ENCODE measurements at regions not wholly inside any gene's neighbourhood (a gene's known extent, or its start where the extent isn't known, plus 50 kb on each side); places are given as distances from the start of the nearest gene placed in this dataset.

GRCh38 chr1:203937678-203938330 lies 76.4 kb downstream of the SNRPE start:
- H2AFZ ChIP-seq (ENCODE audit: low read length), result no peak overlapping the region
- no peaks in the 10 kb centered on the region for H3K9me2 ChIP-seq (replicated peaks; ENCODE audit: insufficient read depth, low read length)
- no peak for DNase-seq
- H3K27me3 ChIP-seq (ENCODE audit: low read length), result no peaks in the 10 kb centered on the region
- H3K9me3 ChIP-seq (ENCODE audit: low read length), result no peaks in the 10 kb centered on the region
- no peaks in the 10 kb centered on the region for H3K36me3 ChIP-seq (ENCODE audit: insufficient read depth, low read length)
- H3K27ac ChIP-seq (ENCODE audit: low read length), result no peak overlapping the region
- no peak overlapping the region for H3K4me2 ChIP-seq (ENCODE audit: low read depth, low read length, poor library complexity, severe bottlenecking)
- no peak overlapping the region for H3K4me3 ChIP-seq (ENCODE audit: low read length)
- H4K20me1 ChIP-seq (ENCODE audit: insufficient read depth, low read depth, low read length), result no peaks in the 10 kb centered on the region
- H3K9ac ChIP-seq (ENCODE audit: low read length), result no peak overlapping the region
- H3K4me1 ChIP-seq (ENCODE audit: low read length), result no peaks in the 10 kb centered on the region
- H3K79me2 ChIP-seq (ENCODE audit: low read length), result no peaks in the 10 kb centered on the region

GRCh38 chr1:203944651-203945404 lies 83.4 kb downstream of the SNRPE start:
- no peaks in the 10 kb centered on the region for H4K20me1 ChIP-seq (ENCODE audit: insufficient read depth, low read depth, low read length)
- no peak overlapping the region for H3K4me2 ChIP-seq (ENCODE audit: low read depth, low read length, poor library complexity, severe bottlenecking)

GRCh38 chr1:203954293-203954692 lies 92.9 kb downstream of the SNRPE start:
- H3K9me2 ChIP-seq (replicated peaks; ENCODE audit: insufficient read depth, low read length), result 0 out of 2 replicates have a peak, but pooled peaks cover 2% of the 10 kb centered on the region
- no peak for DNase-seq

More at GRCh38 chr1:203944651-203945404, 83.4 kb downstream of the SNRPE start:
- no peak overlapping the region for H3K4me3 ChIP-seq (ENCODE audit: low read length)
- H3K9me2 ChIP-seq (replicated peaks; ENCODE audit: insufficient read depth, low read length), result no peaks in the 10 kb centered on the region
- H3K4me1 ChIP-seq (ENCODE audit: low read length), result no peaks in the 10 kb centered on the region
- DNase-seq, result no peak
- no peaks in the 10 kb centered on the region for H3K79me2 ChIP-seq (ENCODE audit: low read length)
- no peaks in the 10 kb centered on the region for H3K36me3 ChIP-seq (ENCODE audit: insufficient read depth, low read length)
- no peaks in the 10 kb centered on the region for H3K27me3 ChIP-seq (ENCODE audit: low read length)
- H3K9me3 ChIP-seq (ENCODE audit: low read length), result no peaks in the 10 kb centered on the region
- H3K27ac ChIP-seq (ENCODE audit: low read length), result no peak overlapping the region
- H3K9ac ChIP-seq (ENCODE audit: low read length), result no peak overlapping the region
- H2AFZ ChIP-seq (ENCODE audit: low read length), result no peak overlapping the region

GRCh38 chr1:203954788-203955552 lies 93.6 kb downstream of the SNRPE start:
- H4K20me1 ChIP-seq (ENCODE audit: insufficient read depth, low read depth, low read length), result no peaks in the 10 kb centered on the region
- H3K4me1 ChIP-seq (ENCODE audit: low read length), result no peaks in the 10 kb centered on the region
- 0 out of 2 replicates have a peak, but pooled peaks cover 2% of the 10 kb centered on the region for H3K9me2 ChIP-seq (replicated peaks; ENCODE audit: insufficient read depth, low read length)
- no peaks in the 10 kb centered on the region for H3K36me3 ChIP-seq (ENCODE audit: insufficient read depth, low read length)
- H3K9ac ChIP-seq (ENCODE audit: low read length), result no peak overlapping the region
- no peaks in the 10 kb centered on the region for H3K9me3 ChIP-seq (ENCODE audit: low read length)
- no peak overlapping the region for H3K27ac ChIP-seq (ENCODE audit: low read length)
- no peak overlapping the region for H2AFZ ChIP-seq (ENCODE audit: low read length)
- H3K79me2 ChIP-seq (ENCODE audit: low read length), result no peaks in the 10 kb centered on the region
- H3K27me3 ChIP-seq (ENCODE audit: low read length), result no peaks in the 10 kb centered on the region
- H3K4me3 ChIP-seq (ENCODE audit: low read length), result no peak overlapping the region
- no peak overlapping the region for H3K4me2 ChIP-seq (ENCODE audit: low read depth, low read length, poor library complexity, severe bottlenecking)
- no peak for DNase-seq

More at GRCh38 chr1:203954293-203954692, 92.9 kb downstream of the SNRPE start:
- Histone ChIP-seq H3K36me3 (ENCODE audit: insufficient read depth, low read length) (no peaks in the 10 kb centered on the region), H3K4me1 (ENCODE audit: low read length) (no peaks in the 10 kb centered on the region), H3K27me3 (ENCODE audit: low read length) (no peaks in the 10 kb centered on the region), H3K27ac (ENCODE audit: low read length) (no peak overlapping the region), H2AFZ (ENCODE audit: low read length) (no peak overlapping the region), H3K79me2 (ENCODE audit: low read length) (no peaks in the 10 kb centered on the region), H3K9ac (ENCODE audit: low read length) (no peak overlapping the region), H4K20me1 (ENCODE audit: insufficient read depth, low read depth, low read length) (no peaks in the 10 kb centered on the region), H3K4me3 (ENCODE audit: low read length) (no peak overlapping the region), H3K4me2 (ENCODE audit: low read depth, low read length, poor library complexity, severe bottlenecking) (no peak overlapping the region), H3K9me3 (ENCODE audit: low read length) (no peaks in the 10 kb centered on the region)

- no peak for DNase-seq
- no peaks in the 10 kb centered on the region for H3K36me3 ChIP-seq (ENCODE audit: insufficient read depth, low read length)
- H3K9ac ChIP-seq (ENCODE audit: low read length), result no peak overlapping the region
- H3K27me3 ChIP-seq (ENCODE audit: low read length), result no peaks in the 10 kb centered on the region
- H3K9me2 ChIP-seq (replicated peaks; ENCODE audit: insufficient read depth, low read length), result no peaks in the 10 kb centered on the region
- H4K20me1 ChIP-seq (ENCODE audit: insufficient read depth, low read depth, low read length), result no peaks in the 10 kb centered on the region
- H3K4me2 ChIP-seq (ENCODE audit: low read depth, low read length, poor library complexity, severe bottlenecking), result no peak overlapping the region
- no peak overlapping the region for H3K27ac ChIP-seq (ENCODE audit: low read length)
- no peak overlapping the region for H2AFZ ChIP-seq (ENCODE audit: low read length)
- no peak overlapping the region for H3K4me3 ChIP-seq (ENCODE audit: low read length)
- H3K79me2 ChIP-seq (ENCODE audit: low read length), result no peaks in the 10 kb centered on the region
- H3K9me3 ChIP-seq (ENCODE audit: low read length), result peaks cover 11% of the 10 kb centered on the region; the same call in 1 of the 2 replicates
- H3K4me1 ChIP-seq (ENCODE audit: low read length), result no peaks in the 10 kb centered on the region
Measured at GRCh38 chr1:203968761-203969160, 104.2 kb upstream of the SOX13 start.

- Histone ChIP-seq H3K9me3 (ENCODE audit: low read length) (peaks cover 11% of the 10 kb centered on the region; the same call in 1 of the 2 replicates), H3K4me2 (ENCODE audit: low read depth, low read length, poor library complexity, severe bottlenecking) (no peak overlapping the region), H3K9me2 (replicated peaks; ENCODE audit: insufficient read depth, low read length) (no peaks in the 10 kb centered on the region), H3K27me3 (ENCODE audit: low read length) (no peaks in the 10 kb centered on the region), H3K4me1 (ENCODE audit: low read length) (no peaks in the 10 kb centered on the region), H2AFZ (ENCODE audit: low read length) (no peak overlapping the region), H3K27ac (ENCODE audit: low read length) (no peak overlapping the region), H3K79me2 (ENCODE audit: low read length) (no peaks in the 10 kb centered on the region), H3K4me3 (ENCODE audit: low read length) (no peak overlapping the region), H3K9ac (ENCODE audit: low read length) (no peak overlapping the region), H3K36me3 (ENCODE audit: insufficient read depth, low read length) (no peaks in the 10 kb centered on the region), H4K20me1 (ENCODE audit: insufficient read depth, low read depth, low read length) (no peaks in the 10 kb centered on the region)
- DNase-seq, result no peak
Measured at GRCh38 chr1:203969846-203970245, 103.1 kb upstream of the SOX13 start.

- no peak overlapping the region for H2AFZ ChIP-seq (ENCODE audit: low read length)
- DNase-seq, result no peak
- H3K27me3 ChIP-seq (ENCODE audit: low read length), result no peaks in the 10 kb centered on the region
- H3K36me3 ChIP-seq (ENCODE audit: insufficient read depth, low read length), result no peaks in the 10 kb centered on the region
- no peak overlapping the region for H3K4me3 ChIP-seq (ENCODE audit: low read length)
- no peak overlapping the region for H3K27ac ChIP-seq (ENCODE audit: low read length)
- H3K9ac ChIP-seq (ENCODE audit: low read length), result no peak overlapping the region
- H4K20me1 ChIP-seq (ENCODE audit: insufficient read depth, low read depth, low read length), result no peaks in the 10 kb centered on the region
- no peaks in the 10 kb centered on the region for H3K9me3 ChIP-seq (ENCODE audit: low read length)
- no peaks in the 10 kb centered on the region for H3K79me2 ChIP-seq (ENCODE audit: low read length)
- H3K4me2 ChIP-seq (ENCODE audit: low read depth, low read length, poor library complexity, severe bottlenecking), result no peak overlapping the region
- H3K9me2 ChIP-seq (replicated peaks; ENCODE audit: insufficient read depth, low read length), result no peaks in the 10 kb centered on the region
- H3K4me1 ChIP-seq (ENCODE audit: low read length), result no peaks in the 10 kb centered on the region
Measured at GRCh38 chr1:203985044-203985443, 87.9 kb upstream of the SOX13 start.

- no peaks in the 10 kb centered on the region for H4K20me1 ChIP-seq (ENCODE audit: insufficient read depth, low read depth, low read length)
- DNase-seq, result no peak
- H3K79me2 ChIP-seq (ENCODE audit: low read length), result no peaks in the 10 kb centered on the region
Measured at GRCh38 chr1:203985676-203986075, 87.2 kb upstream of the SOX13 start.

More at GRCh38 chr1:203985676-203986075, 87.2 kb upstream of the SOX13 start:
- H3K36me3 ChIP-seq (ENCODE audit: insufficient read depth, low read length), result no peaks in the 10 kb centered on the region
- H3K4me3 ChIP-seq (ENCODE audit: low read length), result no peak overlapping the region
- H3K9me3 ChIP-seq (ENCODE audit: low read length), result no peaks in the 10 kb centered on the region
- H2AFZ ChIP-seq (ENCODE audit: low read length), result no peak overlapping the region
- no peaks in the 10 kb centered on the region for H3K9me2 ChIP-seq (replicated peaks; ENCODE audit: insufficient read depth, low read length)
- no peak overlapping the region for H3K4me2 ChIP-seq (ENCODE audit: low read depth, low read length, poor library complexity, severe bottlenecking)
- no peak overlapping the region for H3K9ac ChIP-seq (ENCODE audit: low read length)
- H3K27me3 ChIP-seq (ENCODE audit: low read length), result no peaks in the 10 kb centered on the region
- no peak overlapping the region for H3K27ac ChIP-seq (ENCODE audit: low read length)
- no peaks in the 10 kb centered on the region for H3K4me1 ChIP-seq (ENCODE audit: low read length)
